Type B pancreatic cell (in vitro differentiated cells): ENCODE measurements at regions not wholly inside any gene's neighbourhood (a gene's known extent, or its start where the extent isn't known, plus 50 kb on each side); places are given as distances from the start of the nearest gene placed in this dataset.

Experiments used
- DNase-seq: peaks from one replicate; pipeline ENCODE4 v3.0.0; 2021; ENCODE audit warnings: mixed read lengths; ENCODE audit not compliant: unreplicated experiment; ENCODE audit errors: extremely low spot score
- H3K27ac Mint-ChIP-seq: 2 replicates; pipeline ENCODE4 v1.8.0; 2021; ENCODE audit warnings: mild to moderate bottlenecking, mixed read lengths
- H3K27me3 Mint-ChIP-seq: 2 replicates; pipeline ENCODE4 v1.8.0; 2021; ENCODE audit warnings: mixed read lengths
- H3K36me3 Mint-ChIP-seq: 2 replicates; pipeline ENCODE4 v1.8.0; 2021; ENCODE audit warnings: mixed read lengths
- H3K4me1 Mint-ChIP-seq: one replicate; pipeline ENCODE4 v1.8.0; 2021; ENCODE audit warnings: mixed read lengths; ENCODE audit not compliant: unreplicated experiment
- H3K4me3 Mint-ChIP-seq: 2 replicates; pipeline ENCODE4 v1.8.0; 2021; ENCODE audit warnings: mild to moderate bottlenecking, mixed read lengths
- H3K9me3 Mint-ChIP-seq: 2 replicates; pipeline ENCODE4 v1.8.0; 2021; ENCODE audit warnings: mixed read lengths
- CTCF ChIP-seq: fragments of 200-600 bp; sonication (generic); conservative IDR thresholded peaks from 2 replicates; pipeline ENCODE4 v1.5.0; 2021; ENCODE audit warnings: antibody characterized with exemption, mild to moderate bottlenecking

GRCh38 chr7:115356999-115357702 is 435.3 kb downstream of the MDFIC start:
- DNase-seq: no peak
- H3K9me3 Mint-ChIP-seq: no peaks in the 10 kb centered on the region
- H3K4me3 Mint-ChIP-seq: no peak overlapping the region
- H3K36me3 Mint-ChIP-seq: no peaks in the 10 kb centered on the region
- no peak for TF ChIP-seq CTCF
- peaks cover 9% of the 10 kb centered on the region for H3K27me3 Mint-ChIP-seq
- no peak overlapping the region for H3K27ac Mint-ChIP-seq
- H3K4me1 Mint-ChIP-seq: peaks cover 14% of the 10 kb centered on the region

GRCh38 chr7:115356139-115356746 is 434.3 kb downstream of the MDFIC start:
- Mint-ChIP-seq H3K9me3 (no peaks in the 10 kb centered on the region), H3K4me1 (peaks cover 14% of the 10 kb centered on the region), H3K36me3 (no peaks in the 10 kb centered on the region), H3K27ac (no peak overlapping the region), H3K4me3 (no peak overlapping the region), H3K27me3 (peaks cover 9% of the 10 kb centered on the region)
- peak; percentile 78 for TF ChIP-seq CTCF
- no peak for DNase-seq

- peaks cover 14% of the 10 kb centered on the region for H3K4me1 Mint-ChIP-seq
Observed at GRCh38 chr7:115354925-115355324, 433.0 kb downstream of the MDFIC start.

GRCh38 chr7:115352375-115352774 is 430.5 kb downstream of the MDFIC start:
- H3K27me3 Mint-ChIP-seq: peaks cover 6% of the 10 kb centered on the region
- DNase-seq: no peak
- H3K9me3 Mint-ChIP-seq: no peaks in the 10 kb centered on the region
- H3K36me3 Mint-ChIP-seq: no peaks in the 10 kb centered on the region
- H3K4me1 Mint-ChIP-seq: peaks cover 7% of the 10 kb centered on the region
- no peak overlapping the region for H3K27ac Mint-ChIP-seq
- no peak for TF ChIP-seq CTCF
- H3K4me3 Mint-ChIP-seq: no peak overlapping the region

More at GRCh38 chr7:115354925-115355324, 433.0 kb downstream of the MDFIC start:
- H3K36me3 Mint-ChIP-seq: no peaks in the 10 kb centered on the region
- TF ChIP-seq CTCF: no peak
- no peak overlapping the region for H3K4me3 Mint-ChIP-seq
- H3K27me3 Mint-ChIP-seq: peaks cover 9% of the 10 kb centered on the region
- DNase-seq: no peak
- H3K9me3 Mint-ChIP-seq: no peaks in the 10 kb centered on the region
- no peak overlapping the region for H3K27ac Mint-ChIP-seq

GRCh38 chr7:115350764-115351163 is 428.9 kb downstream of the MDFIC start:
- no peak for DNase-seq
- H3K27ac Mint-ChIP-seq: no peak overlapping the region
- H3K9me3 Mint-ChIP-seq: no peaks in the 10 kb centered on the region
- H3K27me3 Mint-ChIP-seq: peaks cover 3% of the 10 kb centered on the region
- H3K36me3 Mint-ChIP-seq: no peaks in the 10 kb centered on the region
- TF ChIP-seq CTCF: no peak
- no peak overlapping the region for H3K4me3 Mint-ChIP-seq
- no peaks in the 10 kb centered on the region for H3K4me1 Mint-ChIP-seq
